B cell (primary cell): ENCODE measurements at regions not wholly inside any gene's neighbourhood (a gene's known extent, or its start where the extent isn't known, plus 50 kb on each side); places are given as distances from the start of the nearest gene placed in this dataset.

Source experiments
- EZH2 ChIP-seq: IDR thresholded peaks from 2 replicates; pipeline ENCODE4 v1.6.1; 2012; ENCODE audit warnings: borderline replicate concordance, low read depth, mild to moderate bottlenecking, moderate library complexity, low read length; ENCODE audit not compliant: insufficient read depth, poor library complexity, severe bottlenecking
- TF ChIP-seq, protein P1 (sequence below): fragments of 200-600 bp; IDR thresholded peaks from one replicate; pipeline ENCODE4 v1.8.0; 2022; ENCODE audit warnings: antibody characterized with exemption, mild to moderate bottlenecking

- TF ChIP-seq EZH2, result no peak
- TF ChIP-seq, protein P1, sequence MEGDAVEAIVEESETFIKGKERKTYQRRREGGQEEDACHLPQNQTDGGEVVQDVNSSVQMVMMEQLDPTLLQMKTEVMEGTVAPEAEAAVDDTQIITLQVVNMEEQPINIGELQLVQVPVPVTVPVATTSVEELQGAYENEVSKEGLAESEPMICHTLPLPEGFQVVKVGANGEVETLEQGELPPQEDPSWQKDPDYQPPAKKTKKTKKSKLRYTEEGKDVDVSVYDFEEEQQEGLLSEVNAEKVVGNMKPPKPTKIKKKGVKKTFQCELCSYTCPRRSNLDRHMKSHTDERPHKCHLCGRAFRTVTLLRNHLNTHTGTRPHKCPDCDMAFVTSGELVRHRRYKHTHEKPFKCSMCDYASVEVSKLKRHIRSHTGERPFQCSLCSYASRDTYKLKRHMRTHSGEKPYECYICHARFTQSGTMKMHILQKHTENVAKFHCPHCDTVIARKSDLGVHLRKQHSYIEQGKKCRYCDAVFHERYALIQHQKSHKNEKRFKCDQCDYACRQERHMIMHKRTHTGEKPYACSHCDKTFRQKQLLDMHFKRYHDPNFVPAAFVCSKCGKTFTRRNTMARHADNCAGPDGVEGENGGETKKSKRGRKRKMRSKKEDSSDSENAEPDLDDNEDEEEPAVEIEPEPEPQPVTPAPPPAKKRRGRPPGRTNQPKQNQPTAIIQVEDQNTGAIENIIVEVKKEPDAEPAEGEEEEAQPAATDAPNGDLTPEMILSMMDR, result no peak
These were observed 58.7 kb downstream of the PLEKHG1 start for GRCh38 chr6:150658421-150658820.
